ENCODE measurements at regions not wholly inside any gene's neighbourhood (a gene's known extent, or its start where the extent isn't known, plus 50 kb on each side); places are given as distances from the start of the nearest gene placed in this dataset.
A peak's percentile ranks its signal among the peaks of the same experiment; 100 is the strongest.

DNA sequence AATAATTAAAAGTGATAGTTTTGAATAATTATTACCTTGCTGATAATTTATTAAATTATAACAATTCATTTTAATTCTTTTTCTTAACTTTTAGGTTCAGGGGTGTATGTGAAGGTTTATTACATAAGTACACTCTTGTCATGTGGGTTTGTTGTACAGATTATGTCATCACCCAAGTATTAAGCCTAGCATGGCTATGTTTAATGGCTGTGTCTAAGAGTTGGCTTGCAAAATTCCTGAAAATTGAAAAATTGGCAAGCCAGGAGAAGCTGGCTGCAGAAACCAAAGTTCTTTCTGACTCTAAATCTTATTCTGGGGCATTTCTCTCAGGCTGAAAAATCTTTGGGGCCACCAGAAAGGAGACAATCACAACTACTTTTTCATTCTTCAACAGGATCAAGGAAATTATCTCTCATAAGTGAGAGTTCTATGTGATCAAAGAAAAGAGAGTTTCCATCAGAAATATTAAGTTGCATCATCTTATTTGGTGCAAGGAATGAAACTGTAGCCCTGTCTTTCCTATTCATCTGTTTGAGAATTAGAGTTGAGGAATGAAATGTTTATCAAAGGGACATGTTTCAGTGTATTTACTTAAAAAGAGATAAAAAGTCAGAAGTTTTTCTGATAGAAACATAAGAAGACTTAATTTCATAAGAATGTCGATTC lies 412.1 kb upstream of the CDH2 start:
- no peaks in the 10 kb centered on the region for H3K9me3 Mint-ChIP-seq (ENCODE audit: unreplicated experiment)
- no peak overlapping the region for H3K4me3 Mint-ChIP-seq (ENCODE audit: unreplicated experiment)
- no peaks in the 10 kb centered on the region for H3K27me3 Mint-ChIP-seq (ENCODE audit: insufficient read depth, unreplicated experiment)
- TF ChIP-seq CTCF (IDR thresholded peaks at IDR 0.05; ENCODE audit: unreplicated experiment): no peak
- DNase-seq (ENCODE audit: unreplicated experiment): no peak
- intact Hi-C loops (cut with micrococcal nuclease): no loop called here
- ChIA-PET CTCF (no interaction called here), POLR2A (no interaction called here)
- H3K27ac Mint-ChIP-seq (ENCODE audit: low read depth, unreplicated experiment): no peak overlapping the region
- BruUV-seq (replicated peaks): no TSS peak
- H3K4me1 Mint-ChIP-seq (ENCODE audit: insufficient read depth, unreplicated experiment): peaks cover 4% of the 10 kb centered on the region
- H3K36me3 Mint-ChIP-seq (ENCODE audit: insufficient read depth, unreplicated experiment): peaks cover 5% of the 10 kb centered on the region

DNA sequence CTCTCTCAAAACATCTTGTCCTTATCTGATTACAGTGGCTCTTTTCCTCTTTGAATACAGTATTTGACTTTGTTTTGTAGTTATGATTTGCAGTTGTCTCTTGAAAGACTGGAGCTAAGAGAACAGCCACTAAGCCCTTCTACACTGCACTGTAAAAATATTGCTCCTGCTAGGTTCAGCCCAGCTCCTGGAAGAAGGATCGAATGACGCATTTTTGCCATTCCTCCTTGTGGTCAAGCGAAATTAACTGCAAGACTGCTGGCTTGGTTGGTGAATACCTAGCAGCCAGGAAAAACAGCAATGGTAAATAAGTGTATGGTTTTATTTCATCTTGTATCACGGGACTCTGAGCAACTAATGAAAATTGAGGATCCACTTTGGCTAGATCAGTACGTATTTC lies 407.8 kb upstream of the CDH2 start:
- Mint-ChIP-seq H3K4me1 (ENCODE audit: insufficient read depth, unreplicated experiment) (peaks cover 4% of the 10 kb centered on the region), H3K27ac (ENCODE audit: low read depth, unreplicated experiment) (no peak overlapping the region), H3K27me3 (ENCODE audit: insufficient read depth, unreplicated experiment) (no peaks in the 10 kb centered on the region), H3K9me3 (ENCODE audit: unreplicated experiment) (no peaks in the 10 kb centered on the region), H3K36me3 (ENCODE audit: insufficient read depth, unreplicated experiment) (no peaks in the 10 kb centered on the region), H3K4me3 (ENCODE audit: unreplicated experiment) (no peak overlapping the region)
- intact Hi-C loops (cut with micrococcal nuclease): no loop called here
- ChIA-PET CTCF (no interaction called here), POLR2A (no interaction called here)
- no peak for TF ChIP-seq CTCF (IDR thresholded peaks at IDR 0.05; ENCODE audit: unreplicated experiment)
- BruUV-seq (replicated peaks): no TSS peak
- DNase-seq (ENCODE audit: unreplicated experiment): peak; percentile 35

GRCh38 chr18:28582724-28583123 lies 405.8 kb upstream of the CDH2 start:
- Mint-ChIP-seq H3K9me3 (ENCODE audit: unreplicated experiment) (no peaks in the 10 kb centered on the region), H3K4me3 (ENCODE audit: unreplicated experiment) (no peak overlapping the region), H3K4me1 (ENCODE audit: insufficient read depth, unreplicated experiment) (peaks cover 4% of the 10 kb centered on the region), H3K27ac (ENCODE audit: low read depth, unreplicated experiment) (no peak overlapping the region), H3K36me3 (ENCODE audit: insufficient read depth, unreplicated experiment) (no peaks in the 10 kb centered on the region), H3K27me3 (ENCODE audit: insufficient read depth, unreplicated experiment) (no peaks in the 10 kb centered on the region)
- DNase-seq (ENCODE audit: unreplicated experiment): no peak
- TF ChIP-seq CTCF (IDR thresholded peaks at IDR 0.05; ENCODE audit: unreplicated experiment): no peak
- BruUV-seq (replicated peaks): no TSS peak
- ChIA-PET POLR2A (no interaction called here), CTCF (no interaction called here)
- intact Hi-C loops (cut with micrococcal nuclease): no loop called here

DNA sequence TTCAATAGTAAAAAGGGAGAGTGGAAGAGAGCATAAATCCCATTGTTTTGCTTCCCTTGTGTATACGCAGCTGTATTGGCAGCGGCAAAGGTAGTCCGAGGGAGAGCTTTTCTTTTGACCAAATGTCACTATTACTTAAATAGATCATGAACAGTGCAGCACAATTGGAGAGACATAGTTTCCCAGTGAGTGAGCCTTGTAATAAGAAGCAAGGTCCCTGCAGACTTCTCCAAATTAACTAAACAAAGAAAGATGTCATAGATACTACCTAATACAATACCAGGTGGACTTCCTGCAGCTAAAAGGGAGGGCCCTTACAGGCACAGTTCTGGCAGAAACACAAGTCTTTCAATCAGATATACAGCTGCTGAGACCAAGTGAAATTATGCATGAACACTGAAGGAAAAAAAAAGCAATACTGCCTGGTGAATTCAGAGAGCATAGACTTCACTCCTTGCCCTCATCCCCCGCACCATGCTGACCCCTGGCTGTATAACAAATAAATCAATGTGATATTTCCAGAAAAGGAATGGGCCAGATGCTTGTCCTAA lies 404.7 kb upstream of the CDH2 start:
- CTCF ChIA-PET: no interaction called here
- Mint-ChIP-seq H3K36me3 (ENCODE audit: insufficient read depth, unreplicated experiment) (no peaks in the 10 kb centered on the region), H3K9me3 (ENCODE audit: unreplicated experiment) (no peaks in the 10 kb centered on the region), H3K4me1 (ENCODE audit: insufficient read depth, unreplicated experiment) (peaks cover 4% of the 10 kb centered on the region), H3K4me3 (ENCODE audit: unreplicated experiment) (no peak overlapping the region), H3K27me3 (ENCODE audit: insufficient read depth, unreplicated experiment) (no peaks in the 10 kb centered on the region), H3K27ac (ENCODE audit: low read depth, unreplicated experiment) (no peak overlapping the region)
- no peak for DNase-seq (ENCODE audit: unreplicated experiment)
- intact Hi-C loops (cut with micrococcal nuclease): no loop called here
- no peak for TF ChIP-seq CTCF (IDR thresholded peaks at IDR 0.05; ENCODE audit: unreplicated experiment)
- POLR2A ChIA-PET: interaction anchor here (0.6 kb wide), 1 partner anchor 10 kb away, joined by 3 read pairs; no protein-coding TSS in a partner anchor
- BruUV-seq (replicated peaks): no TSS peak

Data from MCF 10A (cell line).